Activated CD8-positive, alpha-beta T cell treated with anti-CD3 and anti-CD28 coated beads, Interleukin-2, amount 10 ng/mL, durations not matched to agents 7 days and 5 days (primary cell): ENCODE measurements at regions not wholly inside any gene's neighbourhood (a gene's known extent, or its start where the extent isn't known, plus 50 kb on each side); places are given as distances from the start of the nearest gene placed in this dataset.

Source experiments
- ATAC-seq: fragments of 150-1000 bp; cut with Tn5 transposase; one replicate; pipeline ENCODE4 v1.10.0; 2021; ENCODE audit warnings: moderate library complexity
- CTCF ChIA-PET: fragments of 350-600 bp; sonication (Branson Sonifier 250); formaldehyde crosslinking; loops from one replicate; lab custom pipeline; 2021; ENCODE audit warnings: antibody characterized with exemption; lab: Charles Lee
- POLR2A ChIA-PET: fragments of 350-600 bp; sonication (Branson Sonifier 250); formaldehyde crosslinking; loops from one replicate; lab custom pipeline; 2021; ENCODE audit warnings: antibody characterized with exemption; lab: Charles Lee
- DNase-seq: peaks from one replicate; pipeline ENCODE4 v3.0.0-alpha.2; 2020
- H3K27ac Mint-ChIP-seq: one replicate; pipeline ENCODE4 v1.8.0; 2021; ENCODE audit warnings: mild to moderate bottlenecking, mixed read lengths
- H3K27me3 Mint-ChIP-seq: one replicate; pipeline ENCODE4 v1.8.0; 2021; ENCODE audit warnings: low read depth, mixed read lengths
- H3K36me3 Mint-ChIP-seq: one replicate; pipeline ENCODE4 v1.8.0; 2021; ENCODE audit warnings: low read depth, mixed read lengths
- H3K4me1 Mint-ChIP-seq: one replicate; pipeline ENCODE4 v1.8.0; 2021; ENCODE audit warnings: low read depth, mixed read lengths
- H3K4me3 Mint-ChIP-seq: one replicate; pipeline ENCODE4 v1.8.0; 2021; ENCODE audit warnings: mild to moderate bottlenecking, mixed read lengths
- H3K9me3 Mint-ChIP-seq: one replicate; pipeline ENCODE4 v1.8.0; 2022; ENCODE audit warnings: mixed read lengths; ENCODE audit not compliant: insufficient read depth

DNA sequence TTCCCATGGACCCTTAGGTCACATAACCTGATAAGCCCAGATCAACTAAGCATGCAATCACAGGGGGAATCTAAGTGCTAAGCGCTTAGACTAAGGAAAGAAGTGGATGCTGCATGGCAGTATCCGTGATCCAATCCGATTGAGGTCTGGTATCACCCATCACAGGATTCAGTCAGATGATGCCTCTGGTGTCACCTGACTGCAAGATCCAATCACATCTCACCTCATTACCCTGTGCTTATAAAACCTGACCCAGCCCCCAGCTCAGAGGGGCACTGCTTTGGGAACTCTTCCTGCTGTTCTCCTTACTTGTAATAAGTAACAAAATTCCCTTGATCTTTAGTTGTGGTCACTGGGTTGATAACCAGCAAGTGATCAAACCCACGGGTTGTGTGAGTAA is 84.7 kb upstream of the TMEM168 start:
- no peak overlapping the region for H3K4me3 Mint-ChIP-seq
- H3K4me1 Mint-ChIP-seq, result no peaks in the 10 kb centered on the region
- DNase-seq, result no peak
- H3K36me3 Mint-ChIP-seq, result no peaks in the 10 kb centered on the region
- no peaks in the 10 kb centered on the region for H3K9me3 Mint-ChIP-seq
- H3K27ac Mint-ChIP-seq, result no peak overlapping the region
- ChIA-PET POLR2A (no interaction called here), CTCF (no interaction called here)
- ATAC-seq, result no peak
- no peaks in the 10 kb centered on the region for H3K27me3 Mint-ChIP-seq

DNA sequence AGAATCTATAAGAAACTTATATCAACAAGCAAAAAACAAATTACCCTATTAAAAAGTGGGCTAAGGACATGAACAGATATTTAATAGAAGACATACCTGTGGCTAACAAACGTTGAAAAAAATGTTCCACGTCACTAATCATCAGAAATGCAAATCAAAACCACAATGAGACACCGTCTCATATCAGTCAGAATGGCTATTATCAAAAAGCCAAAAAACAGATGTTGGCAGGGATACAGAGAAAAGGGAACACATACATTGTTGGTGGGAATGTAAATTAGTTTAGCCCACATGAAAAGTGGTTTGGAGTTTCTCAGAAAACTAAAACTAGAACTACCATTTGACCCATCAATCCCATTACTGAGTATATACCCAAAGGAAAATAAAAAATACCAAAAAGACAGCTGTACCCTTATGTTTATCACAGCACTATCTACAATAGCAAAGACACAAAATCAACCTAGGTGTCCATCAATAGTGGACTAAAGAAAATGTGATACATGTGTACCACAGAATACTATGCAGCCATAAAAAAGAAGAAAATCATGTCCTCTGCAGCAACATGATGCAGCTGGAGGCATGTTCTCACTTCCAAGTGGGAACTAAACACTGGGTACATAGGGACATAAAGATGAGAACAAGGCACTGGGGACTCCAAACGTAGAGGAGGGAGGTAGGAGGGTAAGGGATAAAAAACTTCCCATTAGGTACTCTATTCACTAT is 83.8 kb upstream of the TMEM168 start:
- no peaks in the 10 kb centered on the region for H3K27me3 Mint-ChIP-seq
- H3K9me3 Mint-ChIP-seq, result no peaks in the 10 kb centered on the region
- ChIA-PET CTCF (interaction anchor here (0.6 kb wide), 1 partner anchor 23 kb away, joined by 3 read pairs; no protein-coding TSS in a partner anchor), POLR2A (no interaction called here)
- no peak for ATAC-seq
- no peaks in the 10 kb centered on the region for H3K36me3 Mint-ChIP-seq
- DNase-seq, result no peak
- no peak overlapping the region for H3K4me3 Mint-ChIP-seq
- no peak overlapping the region for H3K27ac Mint-ChIP-seq
- H3K4me1 Mint-ChIP-seq, result no peaks in the 10 kb centered on the region

DNA sequence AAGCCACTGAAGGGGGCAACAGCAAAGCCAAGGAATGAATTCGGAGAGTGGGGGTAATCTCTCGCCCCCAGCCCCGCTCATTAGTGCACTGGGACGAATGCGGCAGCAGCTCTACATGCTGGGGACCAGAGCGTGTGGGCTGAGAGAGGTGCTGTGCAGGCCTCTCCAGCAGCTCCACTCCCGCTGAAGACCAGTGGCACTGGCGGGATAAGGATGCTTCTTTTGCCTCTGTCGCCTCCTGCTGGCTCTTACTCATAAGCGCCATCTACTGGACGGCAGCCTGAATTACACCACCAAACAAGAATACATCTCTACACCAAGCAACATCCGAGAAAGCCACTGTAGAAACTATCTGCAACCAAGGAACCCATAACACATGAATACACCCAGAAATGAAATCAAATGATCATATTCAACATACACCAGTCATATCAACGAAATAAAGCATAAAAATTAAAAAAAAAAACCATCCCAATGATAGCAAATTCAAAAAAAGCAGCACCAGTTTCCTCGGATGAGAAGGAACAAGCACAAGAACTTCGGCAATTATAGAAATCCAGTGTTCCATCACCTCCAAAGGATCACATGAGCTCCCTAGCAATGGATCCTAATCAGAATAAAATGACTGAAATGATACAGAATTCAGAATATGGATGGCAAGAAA is 79.0 kb upstream of the TMEM168 start:
- peak; percentile 66 for DNase-seq
- ChIA-PET POLR2A (no interaction called here), CTCF (interaction anchor here (0.6 to 2.4 kb wide), 9 partner anchors 10 to 319 kb away, joined by 3 to 9 read pairs (median 3); no protein-coding TSS in a partner anchor)
- peak; percentile 85 for ATAC-seq
- no peak overlapping the region for H3K27ac Mint-ChIP-seq
- H3K4me3 Mint-ChIP-seq, result no peak overlapping the region
- no peaks in the 10 kb centered on the region for H3K36me3 Mint-ChIP-seq
- H3K27me3 Mint-ChIP-seq, result no peaks in the 10 kb centered on the region
- peaks cover 8% of the 10 kb centered on the region for H3K4me1 Mint-ChIP-seq
- H3K9me3 Mint-ChIP-seq, result no peaks in the 10 kb centered on the region

DNA sequence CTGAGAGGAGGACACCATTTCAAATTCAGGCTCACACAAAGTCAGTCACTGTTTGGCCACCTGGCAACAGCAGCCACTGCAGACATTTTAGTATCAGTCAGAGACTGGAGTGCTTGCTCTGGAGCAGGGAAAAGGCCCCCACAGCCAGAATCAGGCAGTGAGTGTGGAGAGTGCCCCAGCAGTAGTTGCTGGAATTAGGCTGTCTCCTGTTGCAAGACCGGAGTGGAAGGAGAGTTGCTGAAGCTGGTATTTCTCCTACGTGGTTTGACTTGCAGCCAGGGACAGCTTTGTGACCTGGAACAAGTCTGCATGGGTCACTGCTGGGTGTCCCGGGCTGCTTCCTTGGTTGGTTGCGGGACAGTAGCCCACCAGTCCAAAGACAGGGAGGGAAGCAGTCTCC is 78.4 kb upstream of the TMEM168 start:
- no peak for DNase-seq
- ATAC-seq, result no peak
- H3K27ac Mint-ChIP-seq, result no peak overlapping the region
- H3K9me3 Mint-ChIP-seq, result no peaks in the 10 kb centered on the region
- H3K36me3 Mint-ChIP-seq, result no peaks in the 10 kb centered on the region
- H3K27me3 Mint-ChIP-seq, result no peaks in the 10 kb centered on the region
- no peak overlapping the region for H3K4me3 Mint-ChIP-seq
- POLR2A ChIA-PET, result no interaction called here
- CTCF ChIA-PET, result interaction anchor here (0.6 to 2.4 kb wide), 4 partner anchors 10 to 319 kb away, joined by 3 to 9 read pairs (median 3); no protein-coding TSS in a partner anchor
- H3K4me1 Mint-ChIP-seq, result peaks cover 8% of the 10 kb centered on the region

DNA sequence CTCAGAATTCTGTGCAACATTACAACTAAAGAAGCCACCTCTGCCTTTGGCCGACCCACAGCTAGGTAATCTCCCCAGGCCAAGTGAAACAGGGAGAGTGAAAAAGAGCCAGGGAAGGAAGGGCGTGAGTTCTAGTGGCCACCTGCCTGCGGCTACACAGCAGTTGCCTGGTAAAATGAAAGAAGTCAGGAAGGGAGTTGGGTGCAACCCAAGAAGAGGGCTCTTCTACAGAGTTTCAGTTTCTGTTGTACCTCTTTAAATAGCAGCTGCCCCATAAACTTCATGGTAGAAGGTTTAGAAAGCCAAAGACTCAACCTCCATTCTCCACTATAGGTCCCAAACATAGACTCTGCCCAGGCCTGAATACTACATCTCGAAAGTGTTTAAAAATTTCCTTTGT is 76.2 kb upstream of the TMEM168 start:
- no peak for ATAC-seq
- Mint-ChIP-seq H3K36me3 (no peaks in the 10 kb centered on the region), H3K27me3 (no peaks in the 10 kb centered on the region), H3K4me3 (no peak overlapping the region), H3K9me3 (no peaks in the 10 kb centered on the region), H3K4me1 (peaks cover 8% of the 10 kb centered on the region), H3K27ac (peak overlapping the region; percentile 68)
- ChIA-PET CTCF (interaction anchor here (0.7 to 1.2 kb wide), 2 partner anchors 13 to 79 kb away, joined by 3 read pairs; no protein-coding TSS in a partner anchor), POLR2A (interaction anchor here (0.5 kb wide), 1 partner anchor 27 kb away, joined by 3 read pairs; no protein-coding TSS in a partner anchor)
- no peak for DNase-seq

DNA sequence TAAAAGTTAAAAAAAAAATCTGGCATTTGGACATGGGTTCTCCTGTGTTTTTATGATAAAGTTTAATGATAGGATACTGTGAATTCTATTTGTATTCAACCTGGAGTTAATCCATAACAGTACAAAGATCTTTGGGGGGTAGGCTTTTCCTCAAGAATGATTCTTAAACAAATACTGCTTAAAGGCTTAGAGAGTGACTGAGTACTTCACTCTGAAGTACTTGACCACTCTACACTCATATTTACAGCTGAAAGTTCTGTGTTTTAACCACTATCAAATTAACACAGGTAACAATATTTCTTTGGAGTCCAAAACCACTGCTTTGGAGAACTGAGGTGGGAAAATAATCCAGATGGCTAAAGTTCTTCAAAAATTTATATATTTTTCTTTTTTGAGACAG is 74.2 kb upstream of the TMEM168 start:
- ChIA-PET CTCF (no interaction called here), POLR2A (no interaction called here)
- H3K4me1 Mint-ChIP-seq, result peaks cover 8% of the 10 kb centered on the region
- DNase-seq (no peak), ATAC-seq (no peak)
- H3K4me3 Mint-ChIP-seq, result no peak overlapping the region
- no peaks in the 10 kb centered on the region for H3K27me3 Mint-ChIP-seq
- no peaks in the 10 kb centered on the region for H3K36me3 Mint-ChIP-seq
- no peaks in the 10 kb centered on the region for H3K9me3 Mint-ChIP-seq
- no peak overlapping the region for H3K27ac Mint-ChIP-seq

DNA sequence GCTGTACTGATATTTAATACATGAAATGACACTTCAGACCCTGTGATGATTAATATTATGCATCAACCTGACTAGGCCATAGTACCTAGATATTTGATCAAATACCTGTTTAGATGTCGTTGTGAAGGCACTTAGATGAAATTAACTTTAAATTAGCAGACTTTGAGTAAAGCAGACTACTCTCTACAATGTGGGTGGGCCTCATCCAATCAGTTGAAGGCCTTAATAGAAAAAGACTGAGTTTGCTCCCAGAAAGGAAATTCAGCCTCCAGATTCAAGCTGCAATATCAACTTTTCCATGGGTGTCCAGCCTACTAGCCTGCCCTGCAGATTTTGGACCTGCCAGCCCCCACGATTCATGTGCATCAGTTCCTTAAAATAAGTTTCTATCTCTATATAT is 68.6 kb upstream of the TMEM168 start:
- CTCF ChIA-PET, result interaction anchor here (0.9 kb wide), 1 partner anchor 10 kb away, joined by 3 read pairs; no protein-coding TSS in a partner anchor
- H3K36me3 Mint-ChIP-seq, result no peaks in the 10 kb centered on the region
- no peak overlapping the region for H3K4me3 Mint-ChIP-seq
- POLR2A ChIA-PET, result no interaction called here
- no peaks in the 10 kb centered on the region for H3K9me3 Mint-ChIP-seq
- no peak overlapping the region for H3K27ac Mint-ChIP-seq
- H3K27me3 Mint-ChIP-seq, result no peaks in the 10 kb centered on the region
- H3K4me1 Mint-ChIP-seq, result no peaks in the 10 kb centered on the region
- ATAC-seq (no peak), DNase-seq (no peak)

DNA sequence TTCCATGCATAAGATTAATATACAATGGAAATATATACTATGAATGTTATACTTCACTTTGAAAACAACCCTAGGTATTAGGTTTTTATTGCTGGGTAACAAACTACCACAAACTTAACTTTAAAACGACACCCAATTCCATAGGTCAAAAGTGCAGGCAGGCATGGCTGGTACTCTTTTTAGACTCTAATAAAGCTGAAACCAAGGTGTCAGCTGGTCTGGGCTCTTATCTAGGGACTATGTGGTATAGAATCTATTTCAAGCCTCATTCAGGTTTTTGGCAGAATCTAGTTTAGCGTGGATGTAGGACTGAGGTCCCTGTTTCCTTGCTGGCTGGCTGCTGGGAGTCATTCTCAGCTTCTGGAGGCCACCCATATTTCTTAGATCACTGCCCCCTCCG is 65.0 kb upstream of the TMEM168 start:
- H3K27me3 Mint-ChIP-seq, result no peaks in the 10 kb centered on the region
- H3K36me3 Mint-ChIP-seq, result peaks cover 10% of the 10 kb centered on the region
- no peaks in the 10 kb centered on the region for H3K4me1 Mint-ChIP-seq
- POLR2A ChIA-PET, result no interaction called here
- CTCF ChIA-PET, result no interaction called here
- DNase-seq (no peak), ATAC-seq (no peak)
- peaks cover 5% of the 10 kb centered on the region for H3K9me3 Mint-ChIP-seq
- H3K4me3 Mint-ChIP-seq, result no peak overlapping the region
- no peak overlapping the region for H3K27ac Mint-ChIP-seq

DNA sequence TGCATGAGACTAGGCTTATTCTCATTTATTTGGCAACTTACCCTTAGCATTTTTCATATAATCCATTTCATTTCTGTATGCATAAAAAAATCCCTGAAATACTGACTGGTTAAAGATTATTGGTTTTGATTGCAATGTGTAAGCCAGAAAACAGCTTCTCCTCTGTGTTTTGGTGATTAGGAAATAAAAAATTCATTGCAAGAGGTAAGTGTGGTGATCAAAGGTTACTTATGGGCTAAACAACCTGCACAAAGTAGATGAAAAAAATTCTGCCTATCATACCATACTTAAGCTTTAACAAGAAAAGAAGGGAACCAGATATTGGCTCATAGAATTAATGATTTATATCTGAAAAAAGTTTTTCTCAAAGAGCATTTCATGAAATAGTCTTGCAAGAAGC is 64.0 kb upstream of the TMEM168 start:
- POLR2A ChIA-PET, result no interaction called here
- Mint-ChIP-seq H3K27ac (no peak overlapping the region), H3K27me3 (no peaks in the 10 kb centered on the region), H3K4me3 (no peak overlapping the region), H3K4me1 (no peaks in the 10 kb centered on the region), H3K36me3 (peaks cover 11% of the 10 kb centered on the region), H3K9me3 (peaks cover 5% of the 10 kb centered on the region)
- DNase-seq, result no peak
- CTCF ChIA-PET, result no interaction called here
- ATAC-seq, result no peak

DNA sequence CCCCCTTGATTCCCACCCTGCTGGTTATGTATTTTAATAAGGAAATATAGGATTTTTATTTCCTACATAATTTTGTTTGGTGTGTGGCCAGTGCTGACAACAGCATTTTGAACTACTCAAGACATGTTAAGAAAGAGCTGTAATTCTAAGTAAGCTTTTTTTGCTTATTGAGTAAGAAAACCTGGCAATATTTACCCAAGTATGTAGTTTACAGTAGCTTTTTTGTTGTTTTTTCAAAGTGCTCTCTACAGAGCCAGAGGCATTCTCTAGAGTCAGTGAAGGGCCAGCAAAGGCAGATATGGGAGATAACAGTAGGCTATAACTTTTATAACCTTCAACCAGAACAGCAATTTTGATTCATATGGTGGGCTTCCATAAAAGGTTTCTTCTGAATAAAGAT is 63.2 kb upstream of the TMEM168 start:
- peaks cover 5% of the 10 kb centered on the region for H3K9me3 Mint-ChIP-seq
- H3K27ac Mint-ChIP-seq, result no peak overlapping the region
- no peaks in the 10 kb centered on the region for H3K27me3 Mint-ChIP-seq
- H3K4me3 Mint-ChIP-seq, result no peak overlapping the region
- peaks cover 11% of the 10 kb centered on the region for H3K36me3 Mint-ChIP-seq
- POLR2A ChIA-PET, result no interaction called here
- no peaks in the 10 kb centered on the region for H3K4me1 Mint-ChIP-seq
- no peak for ATAC-seq
- DNase-seq, result no peak
- CTCF ChIA-PET, result no interaction called here

DNA sequence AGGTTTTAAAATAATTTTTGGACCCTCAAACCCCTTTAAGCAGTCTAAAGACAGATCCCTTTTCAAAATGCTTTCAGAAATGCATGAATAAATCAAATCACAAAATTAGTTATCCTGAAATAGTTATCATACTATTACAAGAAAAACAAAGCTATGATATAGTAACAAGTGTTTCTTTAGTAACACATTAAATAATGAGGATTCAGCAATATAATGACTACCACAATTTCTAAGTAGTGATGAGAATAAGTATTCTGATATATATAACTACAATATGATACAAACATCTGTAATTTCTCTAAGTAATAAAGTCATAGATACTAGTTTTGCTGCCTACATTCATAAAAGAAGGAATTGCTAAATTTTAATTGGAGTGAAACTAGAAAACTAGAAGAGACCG is 53.0 kb upstream of the TMEM168 start:
- Mint-ChIP-seq H3K27me3 (no peaks in the 10 kb centered on the region), H3K9me3 (peaks cover 9% of the 10 kb centered on the region), H3K36me3 (peaks cover 3% of the 10 kb centered on the region), H3K4me1 (no peaks in the 10 kb centered on the region), H3K27ac (no peak overlapping the region), H3K4me3 (no peak overlapping the region)
- ATAC-seq (no peak), DNase-seq (no peak)
- ChIA-PET CTCF (no interaction called here), POLR2A (no interaction called here)
